ENCODE measurements at regions not wholly inside any gene's neighbourhood (a gene's known extent, or its start where the extent isn't known, plus 50 kb on each side); places are given as distances from the start of the nearest gene placed in this dataset.

DNA sequence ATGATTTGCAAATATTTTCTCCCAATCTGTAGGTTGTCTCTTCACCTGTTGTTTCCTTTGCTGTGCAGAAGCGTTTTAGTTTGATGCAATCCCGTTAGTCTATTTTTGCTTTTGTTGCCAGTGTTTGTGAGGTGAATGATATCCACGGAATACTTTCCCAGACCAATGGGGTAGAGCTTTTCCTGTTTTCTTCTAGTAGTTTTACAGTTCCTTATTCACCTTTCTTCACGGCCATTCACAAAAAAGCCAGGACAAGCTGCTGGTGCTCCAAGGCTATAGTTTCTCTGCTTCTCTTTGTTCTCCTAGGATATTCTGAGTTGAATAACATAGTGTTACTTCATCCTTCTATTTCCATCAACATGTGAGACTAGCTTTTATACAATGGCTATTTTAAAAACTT lies 98.7 kb downstream of the UTP18 start:
- TF ChIP-seq, protein P1, sequence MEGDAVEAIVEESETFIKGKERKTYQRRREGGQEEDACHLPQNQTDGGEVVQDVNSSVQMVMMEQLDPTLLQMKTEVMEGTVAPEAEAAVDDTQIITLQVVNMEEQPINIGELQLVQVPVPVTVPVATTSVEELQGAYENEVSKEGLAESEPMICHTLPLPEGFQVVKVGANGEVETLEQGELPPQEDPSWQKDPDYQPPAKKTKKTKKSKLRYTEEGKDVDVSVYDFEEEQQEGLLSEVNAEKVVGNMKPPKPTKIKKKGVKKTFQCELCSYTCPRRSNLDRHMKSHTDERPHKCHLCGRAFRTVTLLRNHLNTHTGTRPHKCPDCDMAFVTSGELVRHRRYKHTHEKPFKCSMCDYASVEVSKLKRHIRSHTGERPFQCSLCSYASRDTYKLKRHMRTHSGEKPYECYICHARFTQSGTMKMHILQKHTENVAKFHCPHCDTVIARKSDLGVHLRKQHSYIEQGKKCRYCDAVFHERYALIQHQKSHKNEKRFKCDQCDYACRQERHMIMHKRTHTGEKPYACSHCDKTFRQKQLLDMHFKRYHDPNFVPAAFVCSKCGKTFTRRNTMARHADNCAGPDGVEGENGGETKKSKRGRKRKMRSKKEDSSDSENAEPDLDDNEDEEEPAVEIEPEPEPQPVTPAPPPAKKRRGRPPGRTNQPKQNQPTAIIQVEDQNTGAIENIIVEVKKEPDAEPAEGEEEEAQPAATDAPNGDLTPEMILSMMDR (optimal IDR thresholded peaks at IDR 0.05 in 1 of 3, IDR thresholded peaks at IDR 0.05 in 1 of 3, conservative IDR thresholded peaks at IDR 0.05 in 1 of 3; ENCODE audit: extremely low read depth in 1 of 3, insufficient read depth in 2 of 3, low read length in 3 of 3) = no peak
- no peak for TF ChIP-seq EZH2 (IDR thresholded peaks at IDR 0.05; ENCODE audit: low read length)
